Effector memory CD8-positive, alpha-beta T cell (primary cell): ENCODE measurements at regions not wholly inside any gene's neighbourhood (a gene's known extent, or its start where the extent isn't known, plus 50 kb on each side); places are given as distances from the start of the nearest gene placed in this dataset.

Source experiments
- ATAC-seq: fragments of 150-1000 bp; cut with Tn5 transposase; replicated peaks from 2 replicates; pipeline ENCODE4 v1.10.0; 2021; ENCODE audit warnings: mild to moderate bottlenecking, moderate library complexity
- DNase-seq, 3 experiments: peaks; one replicate each; pipeline ENCODE4 v3.0.0; 2021
- H3K27ac Mint-ChIP-seq, 2 donors: one replicate each; pipeline ENCODE4 v1.8.0; 2022; ENCODE audit warnings: mild to moderate bottlenecking in 2 of 2, mixed read lengths in 2 of 2, moderate library complexity in 2 of 2
- H3K27me3 Mint-ChIP-seq, 2 donors: one replicate each; pipeline ENCODE4 v1.8.0; 2022; ENCODE audit warnings: mixed read lengths in 2 of 2
- H3K36me3 Mint-ChIP-seq: one replicate; pipeline ENCODE4 v1.8.0; 2022; ENCODE audit warnings: mild to moderate bottlenecking, moderate library complexity, mixed read lengths; ENCODE audit not compliant: insufficient read depth
- H3K4me1 Mint-ChIP-seq, 2 donors: one replicate each; pipeline ENCODE4 v1.8.0; 2022; ENCODE audit warnings: low read depth in 2 of 2, mixed read lengths in 2 of 2
- H3K4me3 Mint-ChIP-seq, 2 donors: one replicate each; pipeline ENCODE4 v1.8.0; 2022; ENCODE audit warnings: mild to moderate bottlenecking in 2 of 2, mixed read lengths in 2 of 2, moderate library complexity in 2 of 2
- H3K9me3 Mint-ChIP-seq, 2 donors: one replicate each; pipeline ENCODE4 v1.8.0; 2022; ENCODE audit warnings: mixed read lengths in 2 of 2

DNA sequence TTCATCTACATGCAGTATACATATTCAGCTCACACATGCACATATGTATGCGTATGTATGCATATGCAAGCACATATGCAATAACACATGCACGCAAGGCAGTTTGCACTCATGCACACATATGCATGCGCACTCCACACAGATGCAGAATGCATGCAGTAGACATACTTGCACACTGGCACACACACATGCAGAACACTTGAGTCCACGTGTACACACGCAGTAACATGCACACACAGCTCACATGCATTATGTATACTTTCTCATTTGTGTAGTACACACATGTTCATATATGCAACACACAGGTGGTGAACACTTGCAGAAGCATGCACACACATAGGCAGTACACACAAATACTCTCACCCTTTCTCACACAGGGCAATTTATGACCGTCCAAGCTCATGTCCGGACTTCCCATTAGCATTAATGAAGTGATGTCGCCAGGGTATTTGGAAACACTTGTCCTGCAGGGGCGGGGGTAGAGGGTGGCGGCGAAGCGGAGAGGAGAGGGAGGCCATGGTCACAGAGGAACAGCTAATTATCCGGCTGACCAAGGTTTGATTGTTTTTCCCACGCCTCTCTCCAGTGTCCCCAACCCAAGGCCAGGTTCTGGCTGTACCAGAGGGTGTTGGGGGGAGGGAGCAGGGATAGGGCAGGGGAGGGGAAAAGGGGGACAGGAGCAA lies 91.3 kb downstream of the VEGFA start:
- DNase-seq (no peak), ATAC-seq (no peak)
- H3K4me1 Mint-ChIP-seq = no peaks in the 10 kb centered on the region
- H3K4me3 Mint-ChIP-seq = no peak overlapping the region
- no peaks in the 10 kb centered on the region for H3K9me3 Mint-ChIP-seq
- H3K36me3 Mint-ChIP-seq = no peaks in the 10 kb centered on the region
- H3K27me3 Mint-ChIP-seq = peaks cover 14 to 31% of the 10 kb centered on the region in 2 donors
- H3K27ac Mint-ChIP-seq = no peak overlapping the region

DNA sequence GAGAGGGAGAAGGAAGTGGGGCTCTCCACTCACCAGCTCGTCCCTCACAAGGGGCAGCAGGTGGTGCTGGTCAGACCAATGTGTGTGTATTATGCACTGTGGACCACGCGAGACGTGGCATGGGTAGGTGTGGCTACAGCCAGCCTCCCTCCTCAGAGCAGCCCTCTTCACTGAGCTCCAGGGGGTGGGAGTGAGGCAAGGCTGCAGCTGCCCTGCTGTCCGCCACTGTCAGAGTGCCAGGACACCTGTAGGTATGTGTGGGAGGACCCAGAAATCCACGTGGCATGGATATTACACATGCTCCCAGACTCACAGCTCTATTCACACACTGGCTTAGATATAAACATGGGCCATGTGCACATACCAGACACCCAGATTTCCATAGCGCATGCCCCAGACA lies 90.3 kb downstream of the VEGFA start:
- H3K36me3 Mint-ChIP-seq = no peaks in the 10 kb centered on the region
- peaks cover 6 to 20% of the 10 kb centered on the region in 2 donors for H3K27me3 Mint-ChIP-seq
- ATAC-seq (no peak), DNase-seq (no peak)
- H3K9me3 Mint-ChIP-seq = no peaks in the 10 kb centered on the region
- H3K4me1 Mint-ChIP-seq = no peaks in the 10 kb centered on the region
- H3K4me3 Mint-ChIP-seq = no peak overlapping the region
- no peak overlapping the region for H3K27ac Mint-ChIP-seq

DNA sequence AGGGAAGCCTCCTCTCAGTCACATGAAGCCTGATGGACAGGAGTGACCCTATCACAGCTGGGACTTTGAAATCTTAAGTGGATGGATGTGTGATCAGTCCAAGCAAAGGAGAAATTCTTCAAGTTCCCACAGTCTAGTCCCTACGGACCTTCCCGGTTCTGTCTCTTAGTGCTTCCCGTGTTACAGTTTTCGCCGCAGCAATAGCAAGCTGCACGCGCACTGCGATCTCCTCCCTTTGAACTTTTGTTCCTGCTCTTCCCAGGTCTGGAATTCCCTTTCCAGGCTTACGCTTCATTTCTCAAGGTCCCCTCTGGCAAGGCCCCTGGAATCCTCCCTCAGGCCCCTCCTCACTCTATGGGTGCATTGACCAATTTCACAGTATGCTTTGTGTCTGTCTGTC lies 89.2 kb downstream of the VEGFA start:
- H3K4me3 Mint-ChIP-seq = no peak overlapping the region
- ATAC-seq = no peak
- H3K9me3 Mint-ChIP-seq = no peaks in the 10 kb centered on the region
- no peaks in the 10 kb centered on the region for H3K4me1 Mint-ChIP-seq
- no peak overlapping the region for H3K27ac Mint-ChIP-seq
- no peaks in the 10 kb centered on the region for H3K36me3 Mint-ChIP-seq
- peaks cover 0 to 12% of the 10 kb centered on the region in 2 donors for H3K27me3 Mint-ChIP-seq
- no peak for DNase-seq

DNA sequence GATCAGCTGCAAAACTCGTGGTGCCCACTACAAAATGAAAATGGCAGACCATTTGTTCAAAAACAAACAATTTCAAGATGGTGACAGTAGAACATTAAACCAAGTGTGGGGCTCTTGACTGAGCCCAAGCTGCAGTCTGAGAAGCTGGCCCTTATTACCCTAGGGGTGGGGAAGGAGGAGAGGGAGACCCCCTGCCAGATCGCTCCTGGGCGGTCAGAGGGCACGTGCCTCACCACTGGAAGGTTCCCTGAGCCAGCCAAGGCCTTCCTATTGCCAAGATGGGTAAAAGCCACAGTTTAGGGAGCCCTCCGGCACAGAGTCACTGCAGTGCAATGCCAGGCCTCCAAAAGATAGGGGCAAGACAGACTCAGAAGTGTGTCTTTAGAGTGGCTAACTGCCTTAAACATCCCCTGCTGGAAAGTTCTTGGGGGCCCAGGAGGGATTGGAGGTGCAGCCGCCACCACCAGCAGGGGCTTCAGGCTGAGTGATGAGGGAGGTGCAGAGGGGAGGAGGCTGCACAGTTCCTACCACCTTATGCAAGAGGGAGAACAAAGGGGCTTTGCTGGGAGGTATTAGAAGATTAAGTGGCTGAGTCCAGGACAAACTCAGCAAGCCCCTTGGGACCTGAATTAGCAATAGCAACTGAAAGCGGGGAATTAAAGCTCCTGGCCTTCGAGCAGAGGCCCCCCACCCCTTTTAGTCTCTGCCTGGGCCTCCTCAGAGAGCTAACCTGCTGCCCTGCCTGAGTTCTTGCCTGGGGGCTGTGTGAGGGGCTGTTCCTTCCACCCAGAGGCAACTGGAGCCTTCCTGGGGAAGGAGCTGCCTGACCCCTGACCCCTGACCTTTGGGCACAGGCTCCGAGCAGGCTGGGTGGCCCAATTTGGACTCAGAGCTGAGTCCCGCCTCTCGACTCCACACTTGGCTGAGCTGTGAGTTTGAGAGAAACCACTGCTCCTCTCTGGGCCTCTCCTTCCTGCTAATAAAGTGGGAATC lies 88.4 kb downstream of the VEGFA start:
- ATAC-seq (no peak), DNase-seq (no peak)
- no peaks in the 10 kb centered on the region for H3K36me3 Mint-ChIP-seq
- peaks cover 0 to 8% of the 10 kb centered on the region in 2 donors for H3K27me3 Mint-ChIP-seq
- no peaks in the 10 kb centered on the region for H3K9me3 Mint-ChIP-seq
- no peak overlapping the region for H3K4me3 Mint-ChIP-seq
- no peak overlapping the region for H3K27ac Mint-ChIP-seq
- no peaks in the 10 kb centered on the region for H3K4me1 Mint-ChIP-seq

DNA sequence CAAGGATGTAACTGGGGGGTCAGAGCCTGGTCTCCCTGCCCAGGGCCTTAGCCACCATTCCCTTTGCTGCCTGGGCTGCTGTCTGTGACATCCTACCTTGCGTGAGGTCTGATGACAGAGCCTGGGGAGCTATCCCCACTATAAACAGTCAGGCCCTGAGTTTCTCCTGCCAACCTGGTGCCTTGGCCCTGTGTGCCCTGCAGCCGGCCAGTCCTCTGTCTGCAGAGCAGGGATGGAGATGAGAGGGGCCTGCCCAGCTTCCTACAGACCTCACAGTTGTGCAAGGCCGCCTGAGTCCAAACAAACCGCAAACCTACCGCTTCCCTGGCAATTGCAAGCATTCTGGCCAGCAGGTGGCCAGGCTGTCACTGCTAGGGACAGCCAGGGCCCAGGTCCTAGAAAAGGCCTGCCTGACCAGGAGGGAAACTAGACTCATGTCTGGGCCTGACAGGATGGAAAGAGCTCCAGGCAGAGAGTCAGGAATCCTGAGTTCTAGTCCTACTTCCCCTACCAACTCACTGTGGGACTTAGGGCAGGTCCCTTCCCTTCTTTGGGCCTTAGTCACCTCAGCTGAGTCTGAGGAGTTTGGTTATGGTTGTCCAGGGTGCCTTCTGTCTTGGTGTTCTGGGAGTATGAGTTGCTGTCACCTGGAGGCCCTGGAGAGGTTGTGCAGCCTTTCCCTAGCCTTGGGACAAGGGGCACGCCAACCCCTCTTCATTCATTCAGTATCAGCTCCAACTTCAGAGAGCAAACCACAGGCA lies 86.2 kb downstream of the VEGFA start:
- no peaks in the 10 kb centered on the region for H3K4me1 Mint-ChIP-seq
- no peak overlapping the region for H3K4me3 Mint-ChIP-seq
- no peaks in the 10 kb centered on the region for H3K36me3 Mint-ChIP-seq
- DNase-seq = no peak
- H3K9me3 Mint-ChIP-seq = no peaks in the 10 kb centered on the region
- H3K27ac Mint-ChIP-seq = no peak overlapping the region
- H3K27me3 Mint-ChIP-seq = no peaks in the 10 kb centered on the region
- no peak for ATAC-seq

DNA sequence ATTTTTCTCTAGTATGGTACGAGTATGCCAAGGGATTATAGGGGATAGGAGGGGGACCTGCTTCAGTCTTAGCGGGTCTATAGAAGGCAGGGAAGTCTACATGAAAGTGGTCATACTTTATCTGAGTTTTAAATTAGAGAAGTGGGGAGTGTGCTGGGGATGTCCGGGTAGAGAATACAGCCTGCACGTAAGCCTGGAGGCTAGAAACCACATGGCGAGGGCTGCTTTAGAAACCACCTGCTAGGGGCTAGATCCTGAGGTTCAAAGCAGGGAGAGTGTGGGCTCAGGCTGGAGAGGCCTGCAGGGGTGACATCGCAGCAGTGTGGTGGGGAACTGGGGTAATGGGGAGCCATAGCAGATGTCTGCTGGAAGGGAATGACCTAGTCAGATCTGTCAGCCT lies 85.2 kb downstream of the VEGFA start:
- DNase-seq (no peak), ATAC-seq (no peak)
- Mint-ChIP-seq H3K4me1 (no peaks in the 10 kb centered on the region), H3K36me3 (no peaks in the 10 kb centered on the region), H3K9me3 (no peaks in the 10 kb centered on the region), H3K27ac (no peak overlapping the region), H3K4me3 (no peak overlapping the region), H3K27me3 (peaks cover 0 to 5% of the 10 kb centered on the region in 2 donors)

DNA sequence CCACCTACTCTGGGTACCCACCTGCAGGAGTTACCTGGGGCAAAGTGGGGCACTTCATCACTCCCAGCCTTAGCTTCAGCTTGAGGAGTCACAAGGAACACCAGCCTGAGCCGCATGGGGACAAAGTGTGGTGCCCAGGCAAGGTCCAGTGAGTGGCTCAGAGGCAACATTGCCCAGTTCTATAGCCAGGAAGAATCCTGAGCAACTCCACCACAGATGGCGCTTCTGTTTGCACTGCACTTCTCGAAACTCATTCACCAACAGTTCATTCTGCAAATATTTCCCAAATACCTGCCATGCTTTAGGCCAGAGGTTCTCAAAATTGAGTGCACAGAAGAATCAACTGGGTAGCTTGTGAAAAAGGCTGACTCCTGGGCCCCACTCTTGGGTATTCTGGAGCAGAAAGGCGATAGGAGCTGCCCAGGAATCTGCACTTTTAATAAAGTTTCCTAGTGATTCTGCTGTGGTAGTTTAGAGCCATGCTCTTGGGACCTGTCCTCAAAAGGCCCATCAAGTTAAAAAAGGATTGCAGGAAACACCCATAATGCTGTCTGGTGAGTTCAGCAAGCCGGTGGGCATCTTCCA lies 83.1 kb downstream of the VEGFA start:
- Mint-ChIP-seq H3K4me3 (no peak overlapping the region), H3K27me3 (peaks cover 0 to 15% of the 10 kb centered on the region in 2 donors), H3K9me3 (no peaks in the 10 kb centered on the region), H3K4me1 (no peaks in the 10 kb centered on the region), H3K27ac (no peak overlapping the region), H3K36me3 (no peaks in the 10 kb centered on the region)
- ATAC-seq (no peak), DNase-seq (no peak)

DNA sequence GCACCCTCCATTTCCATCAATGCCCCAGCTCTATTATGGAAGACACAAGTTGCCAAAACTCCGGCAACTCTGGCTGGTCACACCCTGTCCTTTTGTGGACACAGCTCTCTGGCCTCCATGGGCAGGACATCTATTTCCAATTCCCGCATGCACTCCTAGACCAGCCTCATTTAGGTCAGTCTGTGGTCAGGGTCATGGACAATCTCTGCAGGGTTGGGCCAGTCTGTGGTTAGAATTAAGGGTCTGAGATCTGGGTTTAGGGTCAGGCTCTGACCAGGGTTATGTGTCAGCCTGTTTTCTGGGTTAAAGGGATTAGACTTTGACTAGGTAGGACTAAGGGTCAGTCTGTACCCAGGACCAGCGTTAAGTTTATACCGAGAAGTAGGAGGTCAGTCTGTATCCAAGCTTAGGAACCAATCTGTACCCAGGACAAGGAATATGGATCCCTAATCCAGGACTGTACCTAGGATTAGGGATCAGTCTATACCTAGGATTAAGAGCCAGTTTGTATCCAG lies 82.4 kb downstream of the VEGFA start:
- H3K27ac Mint-ChIP-seq = no peak overlapping the region
- peaks cover 7 to 22% of the 10 kb centered on the region in 2 donors for H3K27me3 Mint-ChIP-seq
- no peaks in the 10 kb centered on the region for H3K4me1 Mint-ChIP-seq
- DNase-seq (no peak), ATAC-seq (no peak)
- no peak overlapping the region for H3K4me3 Mint-ChIP-seq
- no peaks in the 10 kb centered on the region for H3K9me3 Mint-ChIP-seq
- H3K36me3 Mint-ChIP-seq = no peaks in the 10 kb centered on the region

DNA sequence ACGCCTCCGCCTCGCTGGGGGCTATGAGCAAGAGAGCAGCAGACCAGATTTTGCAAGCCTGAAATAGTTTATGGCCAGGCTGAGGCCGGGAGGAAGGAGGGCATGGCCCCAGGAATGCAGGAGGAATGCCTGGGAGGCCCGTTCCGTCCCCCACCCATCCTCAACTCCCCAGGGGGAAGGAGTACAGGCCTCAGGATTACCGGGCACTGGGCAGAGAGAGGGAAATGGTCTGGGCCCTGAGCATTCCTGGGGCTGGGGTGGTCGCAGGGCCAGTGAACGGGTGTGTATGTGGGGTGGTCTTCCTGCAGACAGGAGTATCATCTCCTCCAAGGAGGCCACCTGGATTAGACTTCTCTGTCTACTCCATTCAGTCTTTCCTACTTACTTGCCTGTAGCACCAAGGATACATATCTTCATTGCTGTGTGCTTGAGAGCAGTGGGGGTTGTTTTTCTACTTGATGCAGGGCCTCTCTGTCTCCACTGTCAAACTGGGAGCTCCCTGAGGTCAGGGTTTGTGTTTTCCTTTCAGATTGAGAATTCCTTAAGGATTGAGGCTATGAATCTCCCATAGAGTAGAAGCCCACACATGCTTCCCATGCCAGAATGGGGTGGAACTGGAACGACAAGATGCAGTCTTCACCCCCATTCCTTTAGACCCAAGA lies 81.3 kb downstream of the VEGFA start:
- ATAC-seq (no peak), DNase-seq (no peak)
- no peaks in the 10 kb centered on the region for H3K9me3 Mint-ChIP-seq
- H3K27ac Mint-ChIP-seq = no peak overlapping the region
- no peaks in the 10 kb centered on the region for H3K4me1 Mint-ChIP-seq
- peaks cover 7 to 24% of the 10 kb centered on the region in 2 donors for H3K27me3 Mint-ChIP-seq
- H3K4me3 Mint-ChIP-seq = no peak overlapping the region
- no peaks in the 10 kb centered on the region for H3K36me3 Mint-ChIP-seq

DNA sequence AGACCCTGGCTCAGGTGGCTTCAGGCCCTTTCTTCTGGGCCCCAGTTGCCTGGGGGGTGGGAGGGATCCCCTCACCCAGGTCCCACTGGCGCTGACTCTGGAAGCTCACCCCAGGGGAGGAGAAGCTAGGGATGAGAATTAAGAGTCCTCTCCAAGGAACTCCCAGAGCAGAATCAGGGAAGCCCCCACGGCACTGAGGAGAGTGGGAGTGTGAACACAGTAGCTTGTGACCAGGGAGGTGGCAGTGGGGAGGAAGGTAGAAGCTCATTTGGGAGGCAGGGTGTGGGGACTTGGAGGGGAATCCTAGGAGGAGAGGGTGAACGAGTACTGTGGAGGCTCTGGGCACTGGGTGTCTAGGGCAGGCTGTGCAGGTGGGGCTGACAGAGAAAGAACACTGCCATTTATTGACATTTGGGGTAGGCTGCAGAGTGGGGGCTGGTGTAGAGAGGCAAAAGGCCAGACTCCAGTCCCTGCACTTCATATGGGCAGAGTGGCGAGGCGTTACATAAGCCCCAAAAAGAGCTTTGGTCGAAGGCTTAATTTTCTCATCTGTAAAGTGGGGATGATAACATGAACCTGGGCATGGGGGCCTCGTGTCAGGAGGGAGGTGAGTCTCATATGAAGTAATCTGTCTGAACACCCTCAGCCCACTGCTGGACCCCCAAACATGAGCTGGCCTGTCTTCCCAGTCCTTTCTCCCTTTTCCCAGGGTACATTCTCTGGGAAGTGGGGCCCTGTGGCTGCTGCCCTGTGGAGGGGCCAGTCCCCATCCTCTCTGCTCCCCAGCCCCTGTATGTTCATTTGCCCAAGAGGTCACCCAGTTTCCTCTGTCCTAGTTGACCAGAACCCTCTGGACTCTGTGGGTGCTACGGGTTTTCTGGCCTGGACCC lies 80.5 kb downstream of the VEGFA start:
- Mint-ChIP-seq H3K27ac (peak overlapping the region in 1 of 2 donors; percentile 47), H3K4me1 (no peaks in the 10 kb centered on the region), H3K27me3 (peaks cover 8 to 27% of the 10 kb centered on the region in 2 donors), H3K4me3 (no peak overlapping the region), H3K36me3 (no peaks in the 10 kb centered on the region), H3K9me3 (no peaks in the 10 kb centered on the region)
- no peak for ATAC-seq
- no peak for DNase-seq

DNA sequence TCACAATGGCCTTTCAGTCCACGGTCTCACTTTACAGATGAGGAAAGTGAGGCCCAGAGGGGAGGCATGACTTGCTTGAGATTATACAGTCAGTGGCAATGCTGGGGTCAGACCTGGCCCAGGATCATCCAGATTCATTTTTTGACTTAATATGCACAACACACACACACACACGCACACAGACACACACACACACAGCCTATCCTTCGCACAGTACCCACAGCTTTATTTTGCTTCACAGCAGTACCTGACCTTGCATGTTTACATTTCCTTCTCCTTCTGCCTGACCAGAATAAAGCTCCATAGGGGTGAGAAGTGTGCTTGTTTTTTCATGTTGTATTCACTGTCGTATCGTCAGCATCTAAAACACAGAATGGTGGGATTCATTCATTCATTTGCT lies 79.8 kb downstream of the VEGFA start:
- Mint-ChIP-seq H3K9me3 (no peaks in the 10 kb centered on the region), H3K36me3 (no peaks in the 10 kb centered on the region), H3K4me1 (no peaks in the 10 kb centered on the region), H3K27me3 (peaks cover 15 to 34% of the 10 kb centered on the region in 2 donors), H3K4me3 (no peak overlapping the region), H3K27ac (peak overlapping the region in 1 of 2 donors; percentile 47)
- DNase-seq (no peak), ATAC-seq (no peak)
